Vagina (tissue), 2 donors: ENCODE measurements at regions not wholly inside any gene's neighbourhood (a gene's known extent, or its start where the extent isn't known, plus 50 kb on each side); places are given as distances from the start of the nearest gene placed in this dataset.
A peak's percentile ranks its signal among the peaks of the same experiment; 100 is the strongest.

Experiments used
- DNase-seq, 2 donors: peaks; one replicate each; pipeline ENCODE4 v3.0.0-alpha.2; 2017; ENCODE audit errors: extremely low spot score in 2 of 2
- H3K27ac ChIP-seq: fragments of 200-600 bp; sonication (generic); one replicate; pipeline ENCODE4 v1.5.1; 2019
- H3K27me3 ChIP-seq: fragments of 200-600 bp; sonication (generic); one replicate; pipeline ENCODE4 v1.5.1; 2019
- H3K36me3 ChIP-seq, 2 donors: fragments of 200-600 bp; sonication (generic); one replicate each; pipeline ENCODE4 v1.5.1; 2017 to 2019
- H3K4me1 ChIP-seq: fragments of 200-600 bp; sonication (generic); one replicate; pipeline ENCODE4 v1.5.1; 2019
- H3K4me3 ChIP-seq, 2 donors: fragments of 200-600 bp; sonication (generic); 1 replicate in 1 of 2; 2 replicates in 1 of 2; pipeline ENCODE4 v1.5.1; 2016 to 2019
- H3K9me3 ChIP-seq: fragments of 200-600 bp; sonication (generic); one replicate; pipeline ENCODE4 v1.5.1; 2019
- POLR2A ChIP-seq, 2 donors: fragments of 450-650 bp; IDR thresholded peaks; one replicate each; pipeline ENCODE4 v1.6.1; 2017; ENCODE audit warnings: antibody characterized with exemption in 2 of 2, mild to moderate bottlenecking in 2 of 2, moderate library complexity in 2 of 2
- POLR2AphosphoS5 ChIP-seq, 2 donors: sonication (generic); formaldehyde crosslinking; IDR thresholded peaks; one replicate each; pipeline ENCODE4 v1.9.0; 2017; ENCODE audit warnings: antibody characterized with exemption in 2 of 2, mild to moderate bottlenecking in 2 of 2, low read depth in 1 of 2; ENCODE audit not compliant: insufficient read depth in 1 of 2
- intact Hi-C: fragments of 100-400 bp; cut with DNase I; formaldehyde crosslinking; loops from one replicate; pipeline ENCODE4 v1.15.1; 2023
- TF ChIP-seq, protein P1 (sequence below), 3 experiments: fragments of 450-650 bp in 2 of 3; fragments of 200-600 bp in 1 of 3; sonication (generic) in 1 of 3; IDR thresholded peaks; one replicate each; pipeline ENCODE4 v1.5.1; 2017 to 2019; ENCODE audit warnings: antibody characterized with exemption in 3 of 3, mild to moderate bottlenecking in 2 of 3, moderate library complexity in 2 of 3

DNA sequence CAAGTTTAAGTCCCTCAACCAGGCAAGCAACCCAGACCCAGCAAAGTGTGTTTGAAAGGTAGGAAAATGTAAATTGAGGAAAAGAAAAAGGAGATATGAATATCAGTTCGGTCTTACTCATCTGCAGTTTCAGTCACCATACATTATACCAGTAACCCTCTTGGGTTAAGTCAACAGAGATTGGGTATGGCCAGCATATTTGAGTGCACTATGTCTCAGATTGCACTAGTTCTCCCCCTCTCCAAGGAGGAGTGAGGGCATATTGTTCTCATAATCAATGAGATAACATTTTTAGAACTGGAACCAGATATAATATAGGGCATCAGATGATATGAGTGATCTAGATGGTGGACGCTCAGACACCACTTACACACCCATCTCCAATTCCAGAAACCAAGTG lies 141.5 kb downstream of the COPS8 start:
- Histone ChIP-seq H3K4me1 (peaks cover 18% of the 10 kb centered on the region), H3K4me3 (no peak overlapping the region), H3K9me3 (no peaks in the 10 kb centered on the region), H3K27ac (peak overlapping the region; percentile 39), H3K36me3 (no peaks in the 10 kb centered on the region), H3K27me3 (no peaks in the 10 kb centered on the region)
- intact Hi-C loops = no loop called here
- TF ChIP-seq POLR2A (IDR thresholded peaks at IDR 0.05) = no peak
- no peak for TF ChIP-seq POLR2AphosphoS5 (IDR thresholded peaks at IDR 0.05; ENCODE audit: insufficient read depth in 1 of 2, low read depth in 1 of 2)
- TF ChIP-seq, protein P1, sequence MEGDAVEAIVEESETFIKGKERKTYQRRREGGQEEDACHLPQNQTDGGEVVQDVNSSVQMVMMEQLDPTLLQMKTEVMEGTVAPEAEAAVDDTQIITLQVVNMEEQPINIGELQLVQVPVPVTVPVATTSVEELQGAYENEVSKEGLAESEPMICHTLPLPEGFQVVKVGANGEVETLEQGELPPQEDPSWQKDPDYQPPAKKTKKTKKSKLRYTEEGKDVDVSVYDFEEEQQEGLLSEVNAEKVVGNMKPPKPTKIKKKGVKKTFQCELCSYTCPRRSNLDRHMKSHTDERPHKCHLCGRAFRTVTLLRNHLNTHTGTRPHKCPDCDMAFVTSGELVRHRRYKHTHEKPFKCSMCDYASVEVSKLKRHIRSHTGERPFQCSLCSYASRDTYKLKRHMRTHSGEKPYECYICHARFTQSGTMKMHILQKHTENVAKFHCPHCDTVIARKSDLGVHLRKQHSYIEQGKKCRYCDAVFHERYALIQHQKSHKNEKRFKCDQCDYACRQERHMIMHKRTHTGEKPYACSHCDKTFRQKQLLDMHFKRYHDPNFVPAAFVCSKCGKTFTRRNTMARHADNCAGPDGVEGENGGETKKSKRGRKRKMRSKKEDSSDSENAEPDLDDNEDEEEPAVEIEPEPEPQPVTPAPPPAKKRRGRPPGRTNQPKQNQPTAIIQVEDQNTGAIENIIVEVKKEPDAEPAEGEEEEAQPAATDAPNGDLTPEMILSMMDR (IDR thresholded peaks at IDR 0.05) = no peak
- DNase-seq = no peak

DNA sequence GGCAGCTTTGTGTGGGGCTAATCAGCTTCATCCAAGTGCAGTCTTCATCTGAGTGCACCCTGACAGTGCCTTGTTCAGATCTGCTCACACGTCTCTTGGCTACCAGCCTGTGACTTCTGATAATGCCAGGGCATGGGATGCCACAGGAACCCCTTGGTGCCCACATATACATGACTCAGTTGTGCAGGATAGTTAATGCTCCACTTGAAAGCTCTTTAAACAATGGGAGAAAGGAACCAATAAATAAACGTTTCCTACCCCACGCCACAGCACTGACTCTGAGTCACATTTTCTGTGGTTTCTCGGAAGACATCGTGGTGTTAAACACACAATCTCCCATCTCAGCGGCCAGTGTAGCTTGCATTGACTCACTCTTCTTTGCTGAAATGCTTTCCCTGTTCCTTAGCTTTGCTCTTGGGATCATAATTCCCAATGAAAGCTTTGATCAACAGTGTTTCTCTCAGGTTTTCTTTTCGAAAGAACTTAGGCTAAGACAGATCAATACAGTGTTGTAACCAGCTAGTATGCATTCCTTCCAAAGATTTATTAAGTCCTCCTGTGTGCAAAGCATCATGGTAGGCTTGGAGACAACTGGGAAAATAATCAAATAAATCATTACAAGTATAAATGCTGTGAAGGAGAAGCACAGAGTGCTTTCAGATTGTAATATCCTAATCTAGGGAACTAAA lies 142.0 kb downstream of the COPS8 start:
- DNase-seq = peak in 1 of 2 donors; percentile 29
- Histone ChIP-seq H3K27me3 (no peaks in the 10 kb centered on the region), H3K9me3 (no peaks in the 10 kb centered on the region), H3K4me3 (no peak overlapping the region), H3K4me1 (peaks cover 12% of the 10 kb centered on the region), H3K36me3 (no peaks in the 10 kb centered on the region), H3K27ac (peak overlapping the region; percentile 39)
- TF ChIP-seq, protein P1 (IDR thresholded peaks at IDR 0.05) = no peak
- no peak for TF ChIP-seq POLR2A (IDR thresholded peaks at IDR 0.05)
- intact Hi-C loops = no loop called here

DNA sequence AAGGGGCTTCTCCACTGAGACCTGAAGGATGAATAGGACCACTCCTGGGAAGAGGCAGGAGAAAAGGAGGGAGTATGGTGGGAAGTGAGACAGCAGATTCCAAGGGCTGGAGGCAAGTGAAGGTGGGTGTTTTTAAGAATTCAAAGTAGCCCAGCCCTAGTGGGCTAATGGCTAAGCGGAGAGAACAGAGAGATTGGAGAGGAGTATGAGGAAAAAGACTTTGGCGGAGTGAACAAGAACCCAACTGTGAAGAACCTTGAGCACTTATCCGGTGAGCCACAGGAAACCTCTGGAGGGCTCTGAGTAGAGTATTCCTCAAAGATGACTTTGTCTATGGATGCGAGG lies 142.6 kb downstream of the COPS8 start:
- H3K9me3 ChIP-seq = no peaks in the 10 kb centered on the region
- H3K4me1 ChIP-seq = peaks cover 11% of the 10 kb centered on the region
- peak in 1 of 2 donors; percentile 77 for DNase-seq
- TF ChIP-seq POLR2A (IDR thresholded peaks at IDR 0.05) (no peak), POLR2AphosphoS5 (IDR thresholded peaks at IDR 0.05; ENCODE audit: insufficient read depth in 1 of 2, low read depth in 1 of 2) (no peak)
- TF ChIP-seq, protein P1 (IDR thresholded peaks at IDR 0.05) = no peak
- no peaks in the 10 kb centered on the region for H3K27me3 ChIP-seq
- no peak overlapping the region for H3K4me3 ChIP-seq
- intact Hi-C loops = no loop called here
- peak overlapping the region; percentile 39 for H3K27ac ChIP-seq
- H3K36me3 ChIP-seq = no peaks in the 10 kb centered on the region

DNA sequence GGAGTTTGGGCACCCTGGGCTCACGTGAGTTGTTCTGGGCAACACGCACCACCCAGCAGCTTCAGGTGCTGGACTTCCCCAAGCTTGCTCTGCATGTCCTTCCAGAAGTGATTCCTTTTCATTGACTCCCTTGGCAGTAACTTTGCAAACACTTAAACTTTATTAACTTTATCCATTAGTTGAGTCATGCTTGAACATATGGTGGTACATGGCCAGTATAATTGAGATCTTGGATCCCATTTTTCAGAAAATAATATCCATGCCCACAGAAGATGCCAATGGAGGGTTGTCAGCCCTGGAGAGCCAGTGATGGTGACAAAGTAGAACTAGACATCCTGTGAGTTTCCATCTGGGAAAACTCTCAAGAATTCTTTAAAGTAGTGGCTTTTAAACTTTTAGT lies 144.2 kb downstream of the COPS8 start:
- TF ChIP-seq POLR2A (IDR thresholded peaks at IDR 0.05) (no peak), POLR2AphosphoS5 (IDR thresholded peaks at IDR 0.05; ENCODE audit: insufficient read depth in 1 of 2, low read depth in 1 of 2) (no peak)
- TF ChIP-seq, protein P1 (IDR thresholded peaks at IDR 0.05) = no peak
- Histone ChIP-seq H3K4me1 (peaks cover 19% of the 10 kb centered on the region), H3K9me3 (no peaks in the 10 kb centered on the region), H3K27me3 (no peaks in the 10 kb centered on the region), H3K27ac (no peak overlapping the region), H3K4me3 (no peak overlapping the region), H3K36me3 (no peaks in the 10 kb centered on the region)
- intact Hi-C loops = no loop called here
- DNase-seq = no peak

DNA sequence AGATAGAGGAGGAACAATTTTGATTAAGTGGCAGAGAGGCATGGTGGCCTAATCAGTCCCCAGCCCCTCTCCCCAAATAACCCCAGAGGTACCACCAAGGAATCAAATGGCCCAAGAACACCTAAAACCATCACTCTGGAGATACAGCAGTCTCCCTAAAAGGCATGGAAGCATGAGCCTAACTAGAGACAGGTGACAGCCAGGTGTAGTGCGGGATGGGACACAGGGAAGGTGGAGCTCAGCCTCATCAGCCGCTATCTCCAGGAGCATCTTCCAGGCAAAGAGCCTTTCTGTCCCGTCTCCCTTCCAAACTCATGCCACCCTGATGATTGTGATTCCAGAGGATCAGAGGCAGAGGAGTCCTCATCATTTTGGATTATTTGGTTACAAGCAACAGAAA lies 144.7 kb downstream of the COPS8 start:
- peak in 1 of 2 donors; percentile 56 for DNase-seq
- H3K36me3 ChIP-seq = no peaks in the 10 kb centered on the region
- H3K27ac ChIP-seq = no peak overlapping the region
- H3K9me3 ChIP-seq = no peaks in the 10 kb centered on the region
- no peaks in the 10 kb centered on the region for H3K27me3 ChIP-seq
- peaks cover 24% of the 10 kb centered on the region for H3K4me1 ChIP-seq
- TF ChIP-seq POLR2AphosphoS5 (IDR thresholded peaks at IDR 0.05; ENCODE audit: insufficient read depth in 1 of 2, low read depth in 1 of 2) (no peak), POLR2A (IDR thresholded peaks at IDR 0.05) (no peak)
- TF ChIP-seq, protein P1 (IDR thresholded peaks at IDR 0.05) = no peak
- intact Hi-C loops = no loop called here
- H3K4me3 ChIP-seq = no peak overlapping the region
